Ureter (tissue), 1 donor: ENCODE measurements at regions not wholly inside any gene's neighbourhood (a gene's known extent, or its start where the extent isn't known, plus 50 kb on each side); places are given as distances from the start of the nearest gene placed in this dataset.
A peak's percentile ranks its signal among the peaks of the same experiment; 100 is the strongest.

Source experiments
- DNase-seq: peaks from one replicate; pipeline ENCODE4 v3.0.0-alpha.2; 2020; ENCODE audit warnings: low spot score
- donor health status: DM: yes; HTN: yes; CAD: no.

- no peak for DNase-seq
Measured at GRCh38 chr13:82698383-82698782, 1183.9 kb downstream of the SLITRK1 start.

GRCh38 chr13:82693607-82694006 lies 1188.7 kb downstream of the SLITRK1 start:
- DNase-seq, result no peak

- no peak for DNase-seq
Measured at GRCh38 chr13:82688400-82688994, 1193.8 kb downstream of the SLITRK1 start.

- DNase-seq, result no peak
Measured at GRCh38 chr13:82687884-82688283, 1194.4 kb downstream of the SLITRK1 start.

- DNase-seq, result no peak
Measured at GRCh38 chr13:82681535-82681934, 1200.7 kb downstream of the SLITRK1 start.

- no peak for DNase-seq
Measured at GRCh38 chr13:82678052-82678451, 1204.2 kb downstream of the SLITRK1 start.

GRCh38 chr13:82675024-82675423 lies 1207.2 kb downstream of the SLITRK1 start:
- DNase-seq, result no peak

- DNase-seq, result no peak
Measured at GRCh38 chr13:82674546-82674945, 1207.7 kb downstream of the SLITRK1 start.

GRCh38 chr13:82672248-82672647 lies 1210.0 kb downstream of the SLITRK1 start:
- no peak for DNase-seq

- DNase-seq, result no peak
Measured at GRCh38 chr13:82664183-82664582, 1218.1 kb downstream of the SLITRK1 start.

- no peak for DNase-seq
Measured at GRCh38 chr13:82661126-82661525, 1221.1 kb downstream of the SLITRK1 start.

GRCh38 chr13:82658811-82659210 lies 1223.5 kb downstream of the SLITRK1 start:
- DNase-seq, result no peak

GRCh38 chr13:82657471-82657870 lies 1224.8 kb downstream of the SLITRK1 start:
- DNase-seq, result no peak

- peak; percentile 66 for DNase-seq
Measured at GRCh38 chr13:82654861-82655855, 1227.1 kb downstream of the SLITRK1 start.

- DNase-seq, result no peak
Measured at GRCh38 chr13:82654143-82654542, 1228.1 kb downstream of the SLITRK1 start.

GRCh38 chr13:82647540-82647939 lies 1234.7 kb downstream of the SLITRK1 start:
- no peak for DNase-seq

- DNase-seq, result no peak
Measured at GRCh38 chr13:82636119-82636518, 1246.2 kb downstream of the SLITRK1 start.

GRCh38 chr13:82634946-82635345 lies 1247.3 kb downstream of the SLITRK1 start:
- DNase-seq, result no peak

GRCh38 chr13:82627183-82627582 lies 1255.1 kb downstream of the SLITRK1 start:
- no peak for DNase-seq

GRCh38 chr13:82625717-82626116 lies 1256.6 kb downstream of the SLITRK1 start:
- no peak for DNase-seq

GRCh38 chr13:82615043-82615442 lies 1267.2 kb downstream of the SLITRK1 start:
- DNase-seq, result no peak

- DNase-seq, result no peak
Measured at GRCh38 chr13:82614086-82614485, 1268.2 kb downstream of the SLITRK1 start.

GRCh38 chr13:82606008-82606407 lies 1276.3 kb downstream of the SLITRK1 start:
- no peak for DNase-seq
